OCI-LY7 (cell line): ENCODE measurements at regions not wholly inside any gene's neighbourhood (a gene's known extent, or its start where the extent isn't known, plus 50 kb on each side); places are given as distances from the start of the nearest gene placed in this dataset.

Source experiments
- BruUV-seq: library from RNA; stranded (reverse); fragments of 400-500 nt; replicated peaks from 2 replicates; lab custom pipeline; 2021; lab: Mats Ljungman, UMichigan
- CTCF ChIA-PET: fragments of 300-600 bp; sonication (Branson Sonifier 250); formaldehyde crosslinking; loops from one replicate; lab custom pipeline; 2022; ENCODE audit warnings: antibody characterized with exemption; ENCODE audit not compliant: unreplicated experiment; lab: Charles Lee
- POLR2A ChIA-PET: fragments of 300-600 bp; sonication (Branson Sonifier 250); formaldehyde crosslinking; loops from one replicate; lab custom pipeline; 2022; ENCODE audit warnings: antibody characterized with exemption; lab: Charles Lee
- DNase-seq: peaks from one replicate; pipeline ENCODE4 v3.0.0-alpha.2; 2015; ENCODE audit warnings: low spot score
- H2AFZ ChIP-seq: fragments of 200-600 bp; sonication (generic), shearing (Covaris generic); 2 replicates; pipeline ENCODE4 v1.6.1; 2014; ENCODE audit warnings: mild to moderate bottlenecking, antibody characterized with exemption, low read length, moderate library complexity
- H3K27ac ChIP-seq: fragments of 200-600 bp; sonication (generic); 2 replicates; pipeline ENCODE4 v1.5.1; 2014; ENCODE audit warnings: mixed run types, low read depth, mild to moderate bottlenecking, moderate library complexity, low read length, inconsistent platforms; ENCODE audit not compliant: poor library complexity, severe bottlenecking
- H3K36me3 ChIP-seq: fragments of 200-600 bp; sonication (generic); 2 replicates; pipeline ENCODE4 v1.6.1; 2014; ENCODE audit warnings: mild to moderate bottlenecking, antibody characterized with exemption, low read length, moderate library complexity, mixed read lengths; ENCODE audit not compliant: insufficient read depth
- H3K4me1 ChIP-seq: fragments of 200-600 bp; sonication (generic); 2 replicates; pipeline ENCODE4 v1.5.1; 2014; ENCODE audit warnings: mild to moderate bottlenecking, low read length; ENCODE audit not compliant: insufficient read depth, poor library complexity, severe bottlenecking
- H3K4me2 ChIP-seq: fragments of 200-600 bp; sonication (generic); 2 replicates; pipeline ENCODE4 v1.6.1; 2014; ENCODE audit warnings: mild to moderate bottlenecking, low read length
- H3K4me3 ChIP-seq: fragments of 200-600 bp; sonication (generic); 2 replicates; pipeline ENCODE4 v1.5.1; 2014; ENCODE audit warnings: mild to moderate bottlenecking, low read depth, low read length; ENCODE audit not compliant: poor library complexity, severe bottlenecking
- H3K79me2 ChIP-seq: fragments of 200-600 bp; sonication (generic); 2 replicates; pipeline ENCODE4 v1.6.1; 2016; ENCODE audit warnings: low read depth, mild to moderate bottlenecking, low read length, moderate library complexity, mixed read lengths; ENCODE audit not compliant: insufficient read depth
- H3K9me2 ChIP-seq: fragments of 200-600 bp; sonication (generic); 2 replicates; pipeline ENCODE4 v1.6.1; 2016; ENCODE audit warnings: mild to moderate bottlenecking, low read length, mixed read lengths; ENCODE audit not compliant: insufficient read depth
- H3K9me3 ChIP-seq: fragments of 200-600 bp; sonication (generic); 2 replicates; pipeline ENCODE4 v1.6.1; 2014; ENCODE audit warnings: mild to moderate bottlenecking, mixed run types, low read length, mixed read lengths
- H4K20me1 ChIP-seq: fragments of 200-600 bp; sonication (generic); 2 replicates; pipeline ENCODE4 v1.6.1; 2014; ENCODE audit warnings: mild to moderate bottlenecking, antibody characterized with exemption, low read length, moderate library complexity, mixed read lengths; ENCODE audit not compliant: insufficient read depth
- CTCF ChIP-seq: fragments of 200-600 bp; sonication (generic); conservative IDR thresholded peaks from 2 replicates; pipeline ENCODE4 v1.5.1; 2014; ENCODE audit warnings: mild to moderate bottlenecking, antibody characterized with exemption, low read length, moderate library complexity, mixed read lengths
- EZH2phosphoT487 ChIP-seq: fragments of 200-600 bp; sonication (generic); IDR thresholded peaks from 2 replicates; pipeline ENCODE4 v1.6.1; 2018; ENCODE audit warnings: low read depth, borderline replicate concordance, mild to moderate bottlenecking, mixed run types, antibody characterized with exemption, low read length, moderate library complexity, mixed read lengths
- intact Hi-C: fragments of 100-400 bp; cut with micrococcal nuclease; formaldehyde crosslinking; loops from one replicate; pipeline ENCODE4 v1.10.0; 2022; ENCODE audit not compliant: unreplicated experiment

- Histone ChIP-seq H3K4me1 (no peaks in the 10 kb centered on the region), H3K9me2 (no peaks in the 10 kb centered on the region), H4K20me1 (no peaks in the 10 kb centered on the region), H3K4me3 (no peak overlapping the region), H3K27ac (no peak overlapping the region), H3K36me3 (no peaks in the 10 kb centered on the region), H2AFZ (no peak overlapping the region), H3K79me2 (no peaks in the 10 kb centered on the region), H3K9me3 (no peaks in the 10 kb centered on the region), H3K4me2 (no peak overlapping the region)
- no TSS peak for BruUV-seq
- no peak for DNase-seq
- CTCF ChIA-PET: no interaction called here
- TF ChIP-seq EZH2phosphoT487 (no peak), CTCF (no peak)
- intact Hi-C loops: no loop called here
- POLR2A ChIA-PET: interaction anchor here (0.5 to 0.6 kb wide), 2 partner anchors 409 to 1712 kb away, joined by 4 to 5 read pairs; no protein-coding TSS in a partner anchor
Observed at GRCh38 chr3:190183121-190183520, 62.4 kb upstream of the P3H2 start.

- no peak for TF ChIP-seq EZH2phosphoT487
- Histone ChIP-seq H3K4me1 (no peaks in the 10 kb centered on the region), H3K9me3 (no peaks in the 10 kb centered on the region), H3K36me3 (no peaks in the 10 kb centered on the region), H2AFZ (no peak overlapping the region), H3K27ac (no peak overlapping the region), H4K20me1 (no peaks in the 10 kb centered on the region), H3K4me2 (no peak overlapping the region), H3K9me2 (no peaks in the 10 kb centered on the region), H3K79me2 (no peaks in the 10 kb centered on the region), H3K4me3 (no peak overlapping the region)
- BruUV-seq: no TSS peak
- intact Hi-C loops: no loop called here
- ChIA-PET POLR2A (interaction anchor here (0.5 to 0.6 kb wide), 2 partner anchors 410 to 1713 kb away, joined by 4 to 5 read pairs; no protein-coding TSS in a partner anchor), CTCF (no interaction called here)
- no peak for DNase-seq
Observed at GRCh38 chr3:190182418-190183043, 61.8 kb upstream of the P3H2 start.

GRCh38 chr3:190180268-190180667, 59.6 kb upstream of the P3H2 start:
- H3K27ac ChIP-seq: no peak overlapping the region
- intact Hi-C loops: no loop called here
- H3K4me2 ChIP-seq: no peak overlapping the region
- TF ChIP-seq EZH2phosphoT487: no peak
- no peak for TF ChIP-seq CTCF
- H3K79me2 ChIP-seq: no peaks in the 10 kb centered on the region
- H3K36me3 ChIP-seq: no peaks in the 10 kb centered on the region
- H3K9me3 ChIP-seq: no peaks in the 10 kb centered on the region
- ChIA-PET CTCF (no interaction called here), POLR2A (no interaction called here)
- H2AFZ ChIP-seq: no peak overlapping the region
- no peak for DNase-seq
- no peak overlapping the region for H3K4me3 ChIP-seq
- BruUV-seq: no TSS peak
- H4K20me1 ChIP-seq: no peaks in the 10 kb centered on the region
- H3K4me1 ChIP-seq: no peaks in the 10 kb centered on the region
- no peaks in the 10 kb centered on the region for H3K9me2 ChIP-seq
